H1 (cell line): ENCODE measurements at regions not wholly inside any gene's neighbourhood (a gene's known extent, or its start where the extent isn't known, plus 50 kb on each side); places are given as distances from the start of the nearest gene placed in this dataset.

Source experiments
- CTCF ChIA-PET: fragments of 300-600 bp; sonication (Branson Sonifier 250); formaldehyde crosslinking; loops from one replicate; lab custom pipeline; 2021; ENCODE audit not compliant: partially characterized antibody; lab: Charles Lee
- POLR2A ChIA-PET: fragments of 300-600 bp; sonication (Branson Sonifier 250); formaldehyde crosslinking; loops from one replicate; lab custom pipeline; 2021; ENCODE audit warnings: inconsistent platforms; ENCODE audit not compliant: partially characterized antibody; lab: Charles Lee
- DNase-seq, 2 experiments: peaks; one replicate each; pipeline versions ENCODE4 v3.0.0 to v3.0.0-alpha.2; 2010 to 2022; ENCODE audit warnings: low spot score in 2 of 2, low read depth in 1 of 2, mixed read lengths in 1 of 2
- FAIRE-seq: peaks from 2 replicates; lab custom pipeline; 2011; peaks lifted over from hg19 to GRCh38; lab: Jason Lieb, UNC
- H2AFZ ChIP-seq: 2 replicates; pipeline ENCODE4 v1.8.1; 2012; ENCODE audit warnings: low read length, inconsistent platforms
- H2AK5ac ChIP-seq: 2 replicates; pipeline ENCODE4 v1.6.1; 2013; ENCODE audit warnings: low read depth, low read length
- H2BK120ac ChIP-seq: replicated peaks from 2 replicates; pipeline ENCODE3; 2013; ENCODE audit warnings: low read depth, low read length, inconsistent platforms
- H2BK12ac ChIP-seq: 2 replicates; pipeline ENCODE4 v1.6.1; 2013; ENCODE audit warnings: low read depth, low read length
- H2BK15ac ChIP-seq: 2 replicates; pipeline ENCODE4 v1.6.1; 2013; ENCODE audit warnings: low read length
- H2BK20ac ChIP-seq: 2 replicates; pipeline ENCODE4 v1.6.1; 2013; ENCODE audit warnings: low read length
- H2BK5ac ChIP-seq: 2 replicates; pipeline ENCODE4 v1.6.1; 2013; ENCODE audit warnings: low read depth, low read length
- H3K14ac ChIP-seq: 2 replicates; pipeline ENCODE4 v1.6.1; 2013; ENCODE audit warnings: inconsistent platforms; ENCODE audit not compliant: insufficient read length
- H3K18ac ChIP-seq: 2 replicates; pipeline ENCODE4 v1.6.1; 2013; ENCODE audit warnings: low read length; ENCODE audit errors: extremely low read depth
- H3K23ac ChIP-seq: 2 replicates; pipeline ENCODE4 v1.6.1; 2013; ENCODE audit warnings: inconsistent platforms; ENCODE audit not compliant: insufficient read length
- H3K23me2 ChIP-seq: 2 replicates; pipeline ENCODE4 v1.6.1; 2013; ENCODE audit warnings: low read depth, low read length
- H3K27ac ChIP-seq: 2 replicates; pipeline ENCODE4 v1.6.1; 2011; ENCODE audit warnings: low read depth, low read length, inconsistent platforms
- H3K27me3 ChIP-seq, 4 experiments: replicated peaks in 1 of 4; 1 replicate in 1 of 4; 2 replicates in 3 of 4; pipeline versions ENCODE4 v1.6.1 to v1.8.1; 2011 to 2013; ENCODE audit warnings: low read length in 3 of 4, mild to moderate bottlenecking in 3 of 4, inconsistent platforms in 2 of 4, mixed read lengths in 2 of 4, moderate library complexity in 1 of 4; ENCODE audit not compliant: control insufficient read depth in 3 of 4, insufficient read depth in 3 of 4; ENCODE audit errors: extremely low read depth in 1 of 4
- H3K36me3 ChIP-seq, 4 experiments: 2 replicates each; pipeline versions ENCODE4 v1.6.1 to v1.8.1; 2011 to 2013; ENCODE audit warnings: mild to moderate bottlenecking in 4 of 4, low read length in 3 of 4, moderate library complexity in 2 of 4, control low read depth in 1 of 4, inconsistent platforms in 1 of 4; ENCODE audit not compliant: insufficient read depth in 4 of 4, control insufficient read depth in 2 of 4
- H3K4ac ChIP-seq: replicated peaks from 2 replicates; pipeline ENCODE3; 2013; ENCODE audit warnings: low read length, low read depth, mixed read lengths, inconsistent platforms; ENCODE audit not compliant: insufficient read length
- H3K4me1 ChIP-seq, 4 experiments: replicated peaks in 1 of 4; 1 replicate in 1 of 4; 2 replicates in 3 of 4; pipeline versions ENCODE4 v1.6.1 to v1.8.1; 2011 to 2013; ENCODE audit warnings: low read length in 3 of 4, inconsistent platforms in 2 of 4, mixed read lengths in 1 of 4; ENCODE audit not compliant: insufficient read depth in 4 of 4, control insufficient read depth in 3 of 4
- H3K4me2 ChIP-seq, 2 experiments: 2 replicates each; pipeline versions ENCODE4 v1.6.1 to v1.8.1; 2011 to 2013; ENCODE audit warnings: low read depth in 2 of 2, low read length in 2 of 2, control low read depth in 1 of 2, inconsistent platforms in 1 of 2, mild to moderate bottlenecking in 1 of 2; ENCODE audit not compliant: insufficient read depth in 1 of 2
- H3K4me3 ChIP-seq, 4 experiments: fragments of 200-600, 300-600 bp in 1 of 4; sonication (generic), shearing (Covaris generic), sonication (Bioruptor Twin) in 1 of 4; 2 replicates each; pipeline versions ENCODE4 v1.5.1 to v1.8.1; 2011 to 2016; ENCODE audit warnings: low read length in 4 of 4, low read depth in 3 of 4, control low read depth in 2 of 4, inconsistent platforms in 2 of 4, mild to moderate bottlenecking in 2 of 4, mixed read lengths in 1 of 4, moderate library complexity in 1 of 4; ENCODE audit not compliant: insufficient read depth in 2 of 4; ENCODE audit errors: extremely low read depth in 1 of 4
- H3K56ac ChIP-seq: replicated peaks from 2 replicates; pipeline ENCODE3; 2013; ENCODE audit warnings: low read depth, mild to moderate bottlenecking, mixed read lengths, low read length, inconsistent platforms; ENCODE audit not compliant: insufficient read length
- H3K79me1 ChIP-seq: 2 replicates; pipeline ENCODE4 v1.6.1; 2013; ENCODE audit warnings: low read depth, low read length, control low read depth
- H3K79me2 ChIP-seq, 2 experiments: 2 replicates each; pipeline versions ENCODE4 v1.6.1 to v1.8.1; 2012 to 2013; ENCODE audit warnings: low read length in 2 of 2, mild to moderate bottlenecking in 2 of 2, inconsistent platforms in 1 of 2; ENCODE audit not compliant: insufficient read depth in 2 of 2, control insufficient read depth in 1 of 2
- H3K9ac ChIP-seq, 4 experiments: replicated peaks in 1 of 4; 1 replicate in 1 of 4; 2 replicates in 3 of 4; pipeline versions ENCODE4 v1.6.1 to v1.8.1; 2011 to 2013; ENCODE audit warnings: low read depth in 3 of 4, low read length in 3 of 4, control low read depth in 2 of 4, mild to moderate bottlenecking in 2 of 4, moderate library complexity in 2 of 4, inconsistent platforms in 1 of 4; ENCODE audit errors: extremely low read depth in 1 of 4
- H3K9me3 ChIP-seq, 2 experiments: 2 replicates each; pipeline versions ENCODE4 v1.6.1 to v1.8.1; 2012 to 2013; ENCODE audit warnings: mild to moderate bottlenecking in 2 of 2, moderate library complexity in 2 of 2, control low read depth in 1 of 2, inconsistent platforms in 1 of 2, low read depth in 1 of 2, low read length in 1 of 2, mixed read lengths in 1 of 2; ENCODE audit not compliant: insufficient read depth in 2 of 2
- H4K20me1 ChIP-seq, 2 experiments: replicated peaks in 1 of 2; 2 replicates each; pipeline versions ENCODE3 to v1.8.1; 2011 to 2013; ENCODE audit warnings: inconsistent platforms in 2 of 2, low read length in 2 of 2, mild to moderate bottlenecking in 1 of 2; ENCODE audit not compliant: insufficient read depth in 2 of 2, control insufficient read depth in 1 of 2
- H4K5ac ChIP-seq: 2 replicates; pipeline ENCODE4 v1.6.1; 2013; ENCODE audit warnings: low read length, low read depth, mixed read lengths, inconsistent platforms; ENCODE audit not compliant: insufficient read length
- H4K8ac ChIP-seq: 2 replicates; pipeline ENCODE4 v1.8.0; 2013; ENCODE audit warnings: mild to moderate bottlenecking, moderate library complexity, low read length, inconsistent platforms; ENCODE audit not compliant: insufficient read depth; ENCODE audit errors: extremely low read depth
- H4K91ac ChIP-seq: replicated peaks from 2 replicates; pipeline ENCODE3; 2013; ENCODE audit warnings: low read length, mixed read lengths, inconsistent platforms; ENCODE audit not compliant: insufficient read length
- ATF2 ChIP-seq: IDR thresholded peaks from 2 replicates; pipeline ENCODE4 v1.6.1; 2012; ENCODE audit warnings: low read length, inconsistent platforms
- CHD1 ChIP-seq: IDR thresholded peaks from 2 replicates; pipeline ENCODE4 v1.6.1; 2012; ENCODE audit warnings: low read depth, low read length, improper control_type of control experiment
- CHD2 ChIP-seq: IDR thresholded peaks from 2 replicates; pipeline ENCODE4 v1.6.1; 2012; ENCODE audit warnings: low read length, improper control_type of control experiment
- E2F6 ChIP-seq: IDR thresholded peaks from 2 replicates; pipeline ENCODE4 v1.6.1; 2012; ENCODE audit warnings: inconsistent platforms
- HDAC6 ChIP-seq: IDR thresholded peaks from one replicate; pipeline ENCODE4 v1.7.1; 2012; ENCODE audit warnings: low read depth, mild to moderate bottlenecking, inconsistent platforms, low read length, moderate library complexity
- MAFK ChIP-seq: IDR thresholded peaks from 2 replicates; pipeline ENCODE4 v1.6.1; 2012; ENCODE audit warnings: low read depth, mild to moderate bottlenecking, improper control_type of control experiment, low read length
- POLR2AphosphoS5 ChIP-seq: IDR thresholded peaks from 2 replicates; pipeline ENCODE4 v1.6.1; 2011; ENCODE audit warnings: low read depth, low read length
- RXRA ChIP-seq: IDR thresholded peaks from 2 replicates; pipeline ENCODE4 v1.6.1; 2011; ENCODE audit warnings: low read depth, mild to moderate bottlenecking, low read length, moderate library complexity; ENCODE audit not compliant: insufficient read depth
- SIN3A ChIP-seq, 2 experiments: IDR thresholded peaks in 1 of 2; conservative IDR thresholded peaks in 1 of 2; 2 replicates each; pipeline ENCODE4 v1.6.1; 2011 to 2012; ENCODE audit warnings: low read length in 2 of 2, improper control_type of control experiment in 1 of 2, low read depth in 1 of 2, mild to moderate bottlenecking in 1 of 2
- WGBS, 2 experiments: shearing (Covaris generic) in 1 of 2; methylation state at CpG; one replicate each; pipeline versions ENCODE4 v1.1.6 to v1.1.7; 2013 to 2015; ENCODE audit warnings: low lambda C conversion rate in 2 of 2, mixed read lengths in 2 of 2, inconsistent platforms in 1 of 2, low coverage in 1 of 2, missing lambda C conversion rate in 1 of 2; ENCODE audit not compliant: insufficient replicate concordance in 2 of 2, insufficient coverage in 1 of 2, insufficient read length in 1 of 2; ENCODE audit errors: extremely low coverage in 1 of 2, missing lambda C conversion rate in 1 of 2; 5-methylcytosine and 5-hydroxymethylcytosine counted together

GRCh38 chr12:75630091-75630490 lies 118.7 kb upstream of the KRR1 start:
- H2AK5ac ChIP-seq: no peak overlapping the region
- no peaks in the 10 kb centered on the region for H3K27me3 ChIP-seq
- TF ChIP-seq CHD2 (no peak), SIN3A (conservative IDR thresholded peaks at IDR 0.05 in 1 of 2, IDR thresholded peaks at IDR 0.05 in 1 of 2; ENCODE audit: low read depth in 1 of 2, low read length in 2 of 2) (no peak), MAFK (no peak), ATF2 (no peak), E2F6 (no peak), CHD1 (no peak), HDAC6 (no peak), RXRA (no peak), POLR2AphosphoS5 (no peak)
- H2BK20ac ChIP-seq: no peak overlapping the region
- no peak overlapping the region for H2BK5ac ChIP-seq
- H4K8ac ChIP-seq: no peak overlapping the region
- no peak overlapping the region for H3K4me2 ChIP-seq
- no peak overlapping the region for H3K9ac ChIP-seq
- H3K23ac ChIP-seq: no peak overlapping the region
- no peak overlapping the region for H4K91ac ChIP-seq
- FAIRE-seq: no peak
- no peak for DNase-seq
- H3K14ac ChIP-seq: no peak overlapping the region
- no peak overlapping the region for H3K4ac ChIP-seq
- no peaks in the 10 kb centered on the region for H3K79me2 ChIP-seq
- H3K36me3 ChIP-seq: no peaks in the 10 kb centered on the region
- H3K9me3 ChIP-seq: no peaks in the 10 kb centered on the region
- no peaks in the 10 kb centered on the region for H3K79me1 ChIP-seq
- POLR2A ChIA-PET: interaction anchor here (1.6 kb wide), 1 partner anchor 403 kb away, joined by 3 read pairs; no protein-coding TSS in a partner anchor
- H4K5ac ChIP-seq: no peak overlapping the region
- CTCF ChIA-PET: interaction anchor here (0.6 to 0.9 kb wide), 3 partner anchors 69 to 401 kb away, joined by 3 to 5 read pairs (median 3); partner anchors contain the start of gene PHLDA1
- H3K18ac ChIP-seq: no peak overlapping the region
- no peak overlapping the region for H3K4me3 ChIP-seq
- no peak overlapping the region for H2BK15ac ChIP-seq
- H2BK120ac ChIP-seq: no peak overlapping the region
- H3K27ac ChIP-seq: no peak overlapping the region
- no peak overlapping the region for H3K56ac ChIP-seq
- no peaks in the 10 kb centered on the region for H3K23me2 ChIP-seq
- peaks cover 2 to 19% (median 13%) of the 10 kb centered on the region in 4 experiments; a peak in 5 of 7 replicates for H3K4me1 ChIP-seq
- H2BK12ac ChIP-seq: no peak overlapping the region
- 85% methylated on average over 2 of the region's 2 CpGs; no CpG with 5 or more reads in 1 of the 2 experiments for WGBS, 2 experiments
- H4K20me1 ChIP-seq: no peaks in the 10 kb centered on the region
- no peak overlapping the region for H2AFZ ChIP-seq
